IMR-90 (cell line): ENCODE measurements at regions not wholly inside any gene's neighbourhood (a gene's known extent, or its start where the extent isn't known, plus 50 kb on each side); places are given as distances from the start of the nearest gene placed in this dataset.

Experiments used
- ATAC-seq: fragments of 200-7000 bp; cut with Tn5 transposase; 2 replicates; pipeline ENCODE4 v1.9.1; 2020; ENCODE audit warnings: low read depth, mild to moderate bottlenecking, moderate library complexity
- BruUV-seq: library from RNA; stranded (reverse); fragments of 400-500 nt; replicated peaks from 2 replicates; lab custom pipeline; 2021; lab: Mats Ljungman, UMichigan
- CTCF ChIA-PET: fragments of 300-600 bp; formaldehyde crosslinking; extraction: SDS; loops from one replicate; lab custom pipeline; 2021; ENCODE audit warnings: antibody characterized with exemption; lab: Yijun Ruan, JAX
- POLR2A ChIA-PET: fragments of 300-600 bp; sonication (Branson Sonifier 250); formaldehyde crosslinking; loops from one replicate; lab custom pipeline; 2022; ENCODE audit warnings: antibody characterized with exemption; ENCODE audit not compliant: unreplicated experiment; lab: Charles Lee
- DNase-seq: peaks from one replicate; pipeline ENCODE4 v3.0.0; 2013
- H2AFZ ChIP-seq: replicated peaks from 2 replicates; pipeline ENCODE3; 2013; ENCODE audit warnings: low read length, mild to moderate bottlenecking; ENCODE audit not compliant: poor library complexity
- H2AK5ac ChIP-seq: 2 replicates; pipeline ENCODE4 v1.6.1; 2013; ENCODE audit warnings: low read depth, low read length, inconsistent platforms
- H2AK9ac ChIP-seq: replicated peaks from 2 replicates; pipeline ENCODE3; 2013; ENCODE audit warnings: mild to moderate bottlenecking, low read depth, low read length, moderate library complexity; ENCODE audit not compliant: poor library complexity
- H2BK120ac ChIP-seq: 2 replicates; pipeline ENCODE4 v1.6.1; 2013; ENCODE audit warnings: low read depth, low read length, inconsistent platforms
- H2BK15ac ChIP-seq: 3 replicates; pipeline ENCODE4 v1.6.1; 2013; ENCODE audit warnings: low read depth, low read length, inconsistent platforms
- H2BK20ac ChIP-seq: 2 replicates; pipeline ENCODE4 v1.6.1; 2013; ENCODE audit warnings: low read depth, mild to moderate bottlenecking, inconsistent platforms, low read length, moderate library complexity
- H2BK5ac ChIP-seq: 2 replicates; pipeline ENCODE4 v1.6.1; 2013; ENCODE audit warnings: mild to moderate bottlenecking, low read depth, low read length, inconsistent platforms; ENCODE audit not compliant: poor library complexity, severe bottlenecking
- H3K14ac ChIP-seq: replicated peaks from 2 replicates; pipeline ENCODE4 v1.6.1; 2013; ENCODE audit warnings: low read depth, low read length, inconsistent platforms
- H3K18ac ChIP-seq: 2 replicates; pipeline ENCODE4 v1.6.1; 2013; ENCODE audit warnings: low read depth, low read length, control low read depth
- H3K23ac ChIP-seq: 2 replicates; pipeline ENCODE4 v1.6.1; 2013; ENCODE audit warnings: low read depth, low read length, inconsistent platforms
- H3K27ac ChIP-seq: 2 replicates; pipeline ENCODE4 v1.5.1; 2013; ENCODE audit warnings: mild to moderate bottlenecking, control low read depth, low read length; ENCODE audit not compliant: insufficient read depth
- H3K27me3 ChIP-seq: 2 replicates; pipeline ENCODE4 v1.6.1; 2013; ENCODE audit warnings: low read length; ENCODE audit not compliant: control insufficient read depth, insufficient read depth
- H3K36me3 ChIP-seq: 2 replicates; pipeline ENCODE4 v1.6.1; 2013; ENCODE audit warnings: low read length, mixed read lengths; ENCODE audit not compliant: control insufficient read depth, insufficient read depth
- H3K4ac ChIP-seq: 2 replicates; pipeline ENCODE4 v1.6.1; 2013; ENCODE audit warnings: low read depth, low read length, inconsistent platforms
- H3K4me1 ChIP-seq: 2 replicates; pipeline ENCODE4 v1.6.1; 2013; ENCODE audit warnings: low read length, mixed read lengths; ENCODE audit not compliant: control insufficient read depth, insufficient read depth
- H3K4me2 ChIP-seq: 2 replicates; pipeline ENCODE4 v1.6.1; 2013; ENCODE audit warnings: low read depth, mild to moderate bottlenecking, control low read depth, low read length, moderate library complexity
- H3K4me3 ChIP-seq: 2 replicates; pipeline ENCODE4 v1.5.1; 2013; ENCODE audit warnings: low read depth, mild to moderate bottlenecking, control low read depth, low read length, moderate library complexity; ENCODE audit not compliant: insufficient read depth
- H3K56ac ChIP-seq: 2 replicates; pipeline ENCODE4 v1.6.1; 2013; ENCODE audit warnings: low read length, inconsistent platforms; ENCODE audit not compliant: insufficient read depth; ENCODE audit errors: extremely low read depth
- H3K79me1 ChIP-seq, 2 experiments: 2 replicates each; pipeline ENCODE4 v1.6.1; 2013; ENCODE audit warnings: low read length in 2 of 2, inconsistent platforms in 1 of 2, low read depth in 1 of 2
- H3K9ac ChIP-seq: 2 replicates; pipeline ENCODE4 v1.6.1; 2013; ENCODE audit warnings: low read depth, low read length, control low read depth
- H3K9me1 ChIP-seq: 2 replicates; pipeline ENCODE4 v1.6.1; 2013; ENCODE audit warnings: low read length, inconsistent platforms; ENCODE audit not compliant: insufficient read depth
- H3K9me3 ChIP-seq: 2 replicates; pipeline ENCODE4 v1.6.1; 2013; ENCODE audit warnings: low read length; ENCODE audit not compliant: control insufficient read depth, insufficient read depth
- H4K20me1 ChIP-seq: 2 replicates; pipeline ENCODE4 v1.6.1; 2013; ENCODE audit warnings: low read length, inconsistent platforms; ENCODE audit not compliant: insufficient read depth
- H4K5ac ChIP-seq: 2 replicates; pipeline ENCODE4 v1.6.1; 2013; ENCODE audit warnings: mild to moderate bottlenecking, low read depth, low read length, control low read depth
- H4K8ac ChIP-seq, 2 experiments: 2 replicates each; pipeline ENCODE4 v1.6.1; 2013; ENCODE audit warnings: low read depth in 2 of 2, low read length in 2 of 2, control low read depth in 1 of 2, inconsistent platforms in 1 of 2
- H4K91ac ChIP-seq: 2 replicates; pipeline ENCODE4 v1.6.1; 2013; ENCODE audit warnings: low read depth, low read length, inconsistent platforms; ENCODE audit not compliant: insufficient read depth
- BHLHE40 ChIP-seq: fragments of 150-350 bp; IDR thresholded peaks from 2 replicates; pipeline ENCODE4 v1.6.1; 2016; ENCODE audit warnings: mild to moderate bottlenecking, low read depth, low read length
- CEBPB ChIP-seq: IDR thresholded peaks from 2 replicates; pipeline ENCODE4 v1.6.1; 2012; ENCODE audit warnings: low read depth, low read length, improper control_type of control experiment
- CHD1 ChIP-seq: IDR thresholded peaks from 2 replicates; pipeline ENCODE4 v1.6.1; 2012; ENCODE audit warnings: low read depth, low read length, improper control_type of control experiment
- CTCF ChIP-seq: conservative IDR thresholded peaks from 2 replicates; pipeline ENCODE4 v1.5.1; 2012; ENCODE audit warnings: mild to moderate bottlenecking, low read depth, low read length, improper control_type of control experiment
- ELK1 ChIP-seq: fragments of 150-350 bp; IDR thresholded peaks from 2 replicates; pipeline ENCODE4 v1.6.1; 2016; ENCODE audit warnings: low read depth, mild to moderate bottlenecking, low read length, moderate library complexity, borderline replicate concordance
- FOS ChIP-seq: fragments of 150-350 bp; IDR thresholded peaks from 2 replicates; pipeline ENCODE4 v1.6.1; 2016; ENCODE audit warnings: low read depth, low read length
- MAZ ChIP-seq: IDR thresholded peaks from 2 replicates; pipeline ENCODE4 v1.6.1; 2012; ENCODE audit warnings: low read depth, mild to moderate bottlenecking, low read length, improper control_type of control experiment, moderate library complexity, borderline replicate concordance
- NFE2L2 ChIP-seq: fragments of 150-350 bp; IDR thresholded peaks from 2 replicates; pipeline ENCODE4 v1.6.1; 2016; ENCODE audit warnings: low read depth, mild to moderate bottlenecking, low read length
- POLR2A ChIP-seq: IDR thresholded peaks from 2 replicates; pipeline ENCODE4 v1.6.1; 2012; ENCODE audit warnings: mild to moderate bottlenecking, low read depth, low read length
- RCOR1 ChIP-seq: IDR thresholded peaks from 2 replicates; pipeline ENCODE4 v1.6.1; 2012; ENCODE audit warnings: mild to moderate bottlenecking, low read length, improper control_type of control experiment; ENCODE audit not compliant: insufficient replicate concordance
- RFX5 ChIP-seq: IDR thresholded peaks from 2 replicates; pipeline ENCODE4 v1.8.0; 2012; ENCODE audit warnings: low read depth, mild to moderate bottlenecking, low read length, moderate library complexity
- SMC3 ChIP-seq: fragments of 150-350 bp; IDR thresholded peaks from 2 replicates; pipeline ENCODE4 v1.6.1; 2016; ENCODE audit warnings: low read depth, mild to moderate bottlenecking, antibody characterized with exemption, low read length, moderate library complexity
- USF2 ChIP-seq: fragments of 150-350 bp; IDR thresholded peaks from 2 replicates; pipeline ENCODE4 v1.6.1; 2017; ENCODE audit warnings: mild to moderate bottlenecking, antibody characterized with exemption, low read length, low read depth
- WGBS, 2 experiments: methylation state at CpG; one replicate each; pipeline versions ENCODE4 v1.1.5 to v1.1.7; 2013; ENCODE audit warnings: missing lambda C conversion rate in 2 of 2; ENCODE audit not compliant: insufficient read length in 1 of 2; ENCODE audit errors: extremely low coverage in 2 of 2; 5-methylcytosine and 5-hydroxymethylcytosine counted together
- dilution Hi-C: fragments of 300-500 bp; cut with HindIII; formaldehyde crosslinking; loops from one replicate; pipeline ENCODE4 v1.14.3; 2018; ENCODE audit warnings: low sequenced_read_pairs; ENCODE audit not compliant: unreplicated experiment
- in situ Hi-C: fragments of 300-500 bp; cut with MboI; formaldehyde crosslinking; loops from 3 replicates; pipeline ENCODE4 v1.14.3; 2019; ENCODE audit warnings: low sequenced_read_pairs, inconsistent platforms, mixed read lengths
- intact Hi-C: fragments of 100-400 bp; cut with micrococcal nuclease; formaldehyde crosslinking; loops from 2 replicates; pipeline ENCODE4 v1.10.0; 2022

- Histone ChIP-seq H3K79me1 (no peaks in the 10 kb centered on the region), H2BK5ac (no peak overlapping the region), H2BK15ac (no peak overlapping the region), H2BK20ac (no peak overlapping the region), H3K9me1 (no peaks in the 10 kb centered on the region; the same call in 1 of the 2 replicates), H2AFZ (no peak overlapping the region), H4K20me1 (no peaks in the 10 kb centered on the region), H3K27me3 (peaks cover 3% of the 10 kb centered on the region), H2AK9ac (no peak overlapping the region), H3K23ac (no peak overlapping the region), H3K14ac (no peak overlapping the region), H2BK120ac (no peak overlapping the region), H3K4ac (no peak overlapping the region), H4K91ac (no peak overlapping the region), H4K5ac (no peak overlapping the region), H3K36me3 (no peaks in the 10 kb centered on the region), H3K4me2 (no peak overlapping the region), H3K56ac (no peak overlapping the region), H3K18ac (no peak overlapping the region), H2AK5ac (no peak overlapping the region), H3K9ac (no peak overlapping the region), H3K4me1 (no peaks in the 10 kb centered on the region), H4K8ac (no peak overlapping the region), H3K27ac (no peak overlapping the region), H3K9me3 (no peaks in the 10 kb centered on the region), H3K4me3 (no peak overlapping the region)
- no CpG with 5 or more reads among the region's 3 CpGs for whole genome bisulfite sequencing, 2 experiments
- ATAC-seq (no peak), DNase-seq (no peak)
- intact Hi-C loops (no loop called here), in situ Hi-C loops (loop anchor here (25.0 kb wide), 1 partner anchor 471 kb away; the partner anchor contains the start of gene ZSWIM6), dilution Hi-C loops (no loop called here)
- no TSS peak for BruUV-seq
- no peak for TF ChIP-seq CEBPB
- no peak for TF ChIP-seq FOS
- TF ChIP-seq RFX5 = no peak
- no peak for TF ChIP-seq POLR2A
- TF ChIP-seq MAZ = no peak
- TF ChIP-seq SMC3 = no peak
- TF ChIP-seq ELK1 = no peak
- no peak for TF ChIP-seq RCOR1
- TF ChIP-seq CTCF = no peak
- no peak for TF ChIP-seq NFE2L2
- no peak for TF ChIP-seq CHD1
- TF ChIP-seq USF2 = no peak
- no peak for TF ChIP-seq BHLHE40
- ChIA-PET CTCF (interaction anchor here (0.6 kb wide), 2 partner anchors 11 to 22 kb away, joined by 3 read pairs; no protein-coding TSS in a partner anchor), POLR2A (no interaction called here)
Measured at GRCh38 chr5:61808091-61808490, 476.0 kb downstream of the ZSWIM6 start.
